GM21526 (cell line): ENCODE measurements at regions not wholly inside any gene's neighbourhood (a gene's known extent, or its start where the extent isn't known, plus 50 kb on each side); places are given as distances from the start of the nearest gene placed in this dataset.

Source experiments
- ATAC-seq: cut with Tn5 transposase; IDR thresholded peaks from one replicate; pipeline ENCODE4 v1.9.1; 2021; ENCODE audit warnings: moderate library complexity; ENCODE audit not compliant: unreplicated experiment, low FRiP score

GRCh38 chr22:48675141-48675829, 1152.4 kb downstream of the BRD1 start:
- ATAC-seq, result no peak

- ATAC-seq, result no peak
Measured at GRCh38 chr22:48673806-48674500, 1153.7 kb downstream of the BRD1 start.

GRCh38 chr22:48672387-48672786, 1155.3 kb downstream of the BRD1 start:
- no peak for ATAC-seq

GRCh38 chr22:48670731-48671130, 1156.9 kb downstream of the BRD1 start:
- no peak for ATAC-seq

GRCh38 chr22:48669986-48670716, 1157.5 kb downstream of the BRD1 start:
- no peak for ATAC-seq

GRCh38 chr22:48669226-48669625, 1158.4 kb downstream of the BRD1 start:
- no peak for ATAC-seq

GRCh38 chr22:48667289-48667688, 1160.4 kb downstream of the BRD1 start:
- no peak for ATAC-seq

GRCh38 chr22:48666620-48667019, 1161.1 kb downstream of the BRD1 start:
- ATAC-seq, result no peak

- ATAC-seq, result no peak
Measured at GRCh38 chr22:48665311-48665995, 1162.2 kb downstream of the BRD1 start.

GRCh38 chr22:48664586-48664985, 1163.1 kb downstream of the BRD1 start:
- ATAC-seq, result no peak

GRCh38 chr22:48663297-48663696, 1164.4 kb downstream of the BRD1 start:
- ATAC-seq, result no peak

GRCh38 chr22:48662476-48663135, 1165.1 kb downstream of the BRD1 start:
- no peak for ATAC-seq

- no peak for ATAC-seq
Measured at GRCh38 chr22:48661984-48662383, 1165.7 kb downstream of the BRD1 start.

- ATAC-seq, result no peak
Measured at GRCh38 chr22:48660790-48661740, 1166.6 kb downstream of the BRD1 start.

GRCh38 chr22:48660104-48660789, 1167.4 kb downstream of the BRD1 start:
- no peak for ATAC-seq

GRCh38 chr22:48659404-48659996, 1168.2 kb downstream of the BRD1 start:
- ATAC-seq, result no peak

GRCh38 chr22:48658871-48659270, 1168.8 kb downstream of the BRD1 start:
- no peak for ATAC-seq

- no peak for ATAC-seq
Measured at GRCh38 chr22:48658246-48658645, 1169.4 kb downstream of the BRD1 start.
